ENCODE measurements at regions not wholly inside any gene's neighbourhood (a gene's known extent, or its start where the extent isn't known, plus 50 kb on each side); places are given as distances from the start of the nearest gene placed in this dataset.
"Not testable (repeated sequence)": the region's sequence is repeated elsewhere in the genome, so short reads cannot be mapped to it uniquely, and the experiment has no call there.

- WGBS, 2 donors: 83 to 88% methylated on average over 2 of the region's 2 CpGs
- DNase-seq (no peak), ATAC-seq (no peak), FAIRE-seq (no peak)
- no peaks in the 10 kb centered on the region for H3K36me3 ChIP-seq
- intact Hi-C loops (cut with DNase I): no loop called here
- H3K27ac ChIP-seq: no peak overlapping the region
- H3K27me3 ChIP-seq: peaks cover 0 to 9% (median 0%) of the 10 kb centered on the region in 4 donors
- no peaks in the 10 kb centered on the region for H3K4me1 ChIP-seq
- TF ChIP-seq CTCF (IDR thresholded peaks at IDR 0.05): no peak
- no peaks in the 10 kb centered on the region for H3K9me3 ChIP-seq
- no peak overlapping the region for H3K4me3 ChIP-seq
Observed at GRCh38 chrX:108947205-108947604, 210.8 kb upstream of the IRS4 start.

GRCh38 chrX:108946531-108946930 lies 210.2 kb upstream of the IRS4 start:
- Histone ChIP-seq H3K9me3 (no peaks in the 10 kb centered on the region), H3K4me3 (no peak overlapping the region), H3K36me3 (no peaks in the 10 kb centered on the region), H3K4me1 (no peaks in the 10 kb centered on the region), H3K27ac (no peak overlapping the region), H3K27me3 (peaks cover 0 to 9% (median 0%) of the 10 kb centered on the region in 4 donors)
- intact Hi-C loops (cut with DNase I): no loop called here
- no peak for TF ChIP-seq CTCF (IDR thresholded peaks at IDR 0.05)
- ATAC-seq (no peak), DNase-seq (no peak), FAIRE-seq (no peak)
- WGBS, 2 donors: 51 to 71% methylated on average over 4 of the region's 4 CpGs

GRCh38 chrX:108945883-108946523 lies 209.6 kb upstream of the IRS4 start:
- Histone ChIP-seq H3K9me3 (no peaks in the 10 kb centered on the region), H3K36me3 (no peaks in the 10 kb centered on the region), H3K4me1 (no peaks in the 10 kb centered on the region), H3K27ac (no peak overlapping the region), H3K4me3 (no peak overlapping the region), H3K27me3 (peaks cover 0 to 9% (median 0%) of the 10 kb centered on the region in 4 donors)
- DNase-seq (no peak), FAIRE-seq (no peak), ATAC-seq (no peak)
- no peak for TF ChIP-seq CTCF (IDR thresholded peaks at IDR 0.05)
- intact Hi-C loops (cut with DNase I): no loop called here
- 45 to 46% methylated on average over 3 of the region's 3 CpGs for WGBS, 2 donors

GRCh38 chrX:108914791-108915190 lies 178.4 kb upstream of the IRS4 start:
- DNase-seq: no peak
- H3K4me3 ChIP-seq: no peak overlapping the region
- intact Hi-C loops (cut with DNase I): no loop called here

GRCh38 chrX:108903831-108904230 lies 167.5 kb upstream of the IRS4 start:
- intact Hi-C loops (cut with DNase I); ATAC-seq: not testable (repeated sequence)
- WGBS, 2 donors: 66% methylated on average over 5 of the region's 5 CpGs

More at GRCh38 chrX:108914791-108915190, 178.4 kb upstream of the IRS4 start:
- Histone ChIP-seq H3K9me3 (no peaks in the 10 kb centered on the region), H3K4me1 (no peaks in the 10 kb centered on the region), H3K27ac (no peak overlapping the region), H3K27me3 (no peaks in the 10 kb centered on the region), H3K36me3 (no peaks in the 10 kb centered on the region)
- ATAC-seq: no peak
- TF ChIP-seq CTCF (IDR thresholded peaks at IDR 0.05): no peak
- FAIRE-seq: no peak

More at GRCh38 chrX:108903831-108904230, 167.5 kb upstream of the IRS4 start:
- H3K27me3 ChIP-seq: peaks cover 0 to 10% (median 0%) of the 10 kb centered on the region in 4 donors
- not testable (repeated sequence) for H3K4me1 ChIP-seq, H3K9me3 ChIP-seq, H3K4me3 ChIP-seq, FAIRE-seq, H3K27ac ChIP-seq, DNase-seq, H3K36me3 ChIP-seq

Data from pancreas (tissue), 10 donors.